ENCODE measurements at regions not wholly inside any gene's neighbourhood (a gene's known extent, or its start where the extent isn't known, plus 50 kb on each side); places are given as distances from the start of the nearest gene placed in this dataset.

- Histone ChIP-seq H3K4me2 (replicated peaks; ENCODE audit: extremely low read depth, low read length, poor library complexity, severe bottlenecking) (no peak overlapping the region), H2AFZ (ENCODE audit: insufficient read depth, low read depth, low read length, poor library complexity, severe bottlenecking) (no peak overlapping the region), H3K27me3 (ENCODE audit: control insufficient read depth in 2 of 2, insufficient read depth in 2 of 2, low read length in 2 of 2) (no peaks in the 10 kb centered on the region), H3K27ac (ENCODE audit: low read depth in 1 of 2, low read length in 2 of 2) (no peak overlapping the region), H3K9me3 (replicated peaks in 1 of 2; ENCODE audit: control insufficient read depth in 1 of 2, insufficient read depth in 1 of 2, low read length in 2 of 2) (peaks cover 0 to 5% of the 10 kb centered on the region in 2 donors), H3K36me3 (replicated peaks in 1 of 2; ENCODE audit: control insufficient read depth in 1 of 2, insufficient read depth in 2 of 2, low read length in 2 of 2) (no peaks in the 10 kb centered on the region), H3K9ac (ENCODE audit: insufficient read depth, low read length, poor library complexity, severe bottlenecking) (no peak overlapping the region), H3K4me1 (ENCODE audit: control insufficient read depth in 1 of 2, insufficient read depth in 2 of 2, low read length in 2 of 2) (no peaks in the 10 kb centered on the region), H4K20me1 (ENCODE audit: insufficient read depth, low read length) (no peaks in the 10 kb centered on the region), H3K79me2 (ENCODE audit: insufficient read depth, low read length) (no peaks in the 10 kb centered on the region), H3K4me3 (replicated peaks in 1 of 3; ENCODE audit: low read depth in 2 of 3, low read length in 3 of 3) (no peak overlapping the region)
- intact Hi-C loops (cut with micrococcal nuclease): no loop called here
- DNase-seq: no peak
- WGBS (ENCODE audit: insufficient coverage): 81% methylated on average over 2 of the region's 2 CpGs
- Mint-ChIP-seq H3K4me3 (no peak overlapping the region), H3K27ac (no peak overlapping the region), H3K9me3 (peaks cover 0 to 7% (median 2%) of the 10 kb centered on the region in 7 donors), H3K27me3 (ENCODE audit: low read depth in 3 of 3) (peaks cover 0 to 5% (median 4%) of the 10 kb centered on the region in 3 donors), H3K4me1 (no peaks in the 10 kb centered on the region), H3K36me3 (no peaks in the 10 kb centered on the region)
- no peak for TF ChIP-seq CTCF (IDR thresholded peaks at IDR 0.05)
These were observed 70.4 kb upstream of the SLC7A14 start for GRCh38 chr3:170656284-170656683.

GRCh38 chr3:170653801-170654200, 67.9 kb upstream of the SLC7A14 start:
- no peaks in the 10 kb centered on the region for H3K4me1 ChIP-seq (ENCODE audit: control insufficient read depth in 1 of 2, insufficient read depth in 2 of 2, low read length in 2 of 2)
- H3K4me1 Mint-ChIP-seq: no peaks in the 10 kb centered on the region
- H3K36me3 ChIP-seq (replicated peaks in 1 of 2; ENCODE audit: control insufficient read depth in 1 of 2, insufficient read depth in 2 of 2, low read length in 2 of 2): no peaks in the 10 kb centered on the region
- peaks cover 0 to 8% (median 2%) of the 10 kb centered on the region in 7 donors for H3K9me3 Mint-ChIP-seq
- no peak overlapping the region for H3K9ac ChIP-seq (ENCODE audit: insufficient read depth, low read length, poor library complexity, severe bottlenecking)
- peaks cover 3 to 5% (median 4%) of the 10 kb centered on the region in 3 donors for H3K27me3 Mint-ChIP-seq (ENCODE audit: low read depth in 3 of 3)
- 93% methylated on average over 21 of the region's 21 CpGs for WGBS (ENCODE audit: insufficient coverage)
- no peaks in the 10 kb centered on the region for H3K36me3 Mint-ChIP-seq
- H3K27ac Mint-ChIP-seq: no peak overlapping the region
- intact Hi-C loops (cut with micrococcal nuclease): no loop called here
- no peaks in the 10 kb centered on the region for H3K27me3 ChIP-seq (ENCODE audit: control insufficient read depth in 2 of 2, insufficient read depth in 2 of 2, low read length in 2 of 2)
- no peak overlapping the region for H3K27ac ChIP-seq (ENCODE audit: low read depth in 1 of 2, low read length in 2 of 2)
- no peak overlapping the region for H3K4me3 Mint-ChIP-seq
- H3K9me3 ChIP-seq (replicated peaks in 1 of 2; ENCODE audit: control insufficient read depth in 1 of 2, insufficient read depth in 1 of 2, low read length in 2 of 2): peaks cover 0 to 5% of the 10 kb centered on the region in 2 donors
- no peaks in the 10 kb centered on the region for H3K79me2 ChIP-seq (ENCODE audit: insufficient read depth, low read length)
- no peak overlapping the region for H3K4me2 ChIP-seq (replicated peaks; ENCODE audit: extremely low read depth, low read length, poor library complexity, severe bottlenecking)
- TF ChIP-seq CTCF (IDR thresholded peaks at IDR 0.05): no peak
- no peak overlapping the region for H2AFZ ChIP-seq (ENCODE audit: insufficient read depth, low read depth, low read length, poor library complexity, severe bottlenecking)
- no peaks in the 10 kb centered on the region for H4K20me1 ChIP-seq (ENCODE audit: insufficient read depth, low read length)
- H3K4me3 ChIP-seq (replicated peaks in 1 of 3; ENCODE audit: low read depth in 2 of 3, low read length in 3 of 3): no peak overlapping the region
- DNase-seq: no peak
